Amygdala (tissue), 56 donors: ENCODE measurements at regions not wholly inside any gene's neighbourhood (a gene's known extent, or its start where the extent isn't known, plus 50 kb on each side); places are given as distances from the start of the nearest gene placed in this dataset.

ENCODE experiments used
- DNase-seq, 56 donors: peaks; one replicate each; lab custom pipeline; 2025; lab: John Stamatoyannopoulos, UW

DNA sequence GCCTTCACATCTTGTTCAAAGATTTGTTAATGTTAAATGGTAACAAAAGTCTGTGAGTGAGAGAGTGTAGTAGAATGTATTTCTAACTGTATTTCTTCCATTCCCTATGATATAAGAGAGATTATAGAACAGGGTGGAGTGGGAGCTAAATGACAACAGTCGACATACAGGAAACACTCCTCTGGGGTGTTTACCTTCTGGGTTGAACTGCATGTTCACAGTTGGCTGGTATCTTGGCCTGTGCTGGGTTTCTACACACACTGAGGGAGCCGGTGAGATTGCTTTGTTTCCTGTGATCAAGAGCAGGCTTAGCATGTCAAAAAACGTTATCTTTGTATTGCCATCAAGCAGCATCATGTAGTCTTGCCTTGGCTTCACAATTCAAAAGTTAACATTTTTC is 274.3 kb upstream of the FAR2 start:
- DNase-seq: no peak

DNA sequence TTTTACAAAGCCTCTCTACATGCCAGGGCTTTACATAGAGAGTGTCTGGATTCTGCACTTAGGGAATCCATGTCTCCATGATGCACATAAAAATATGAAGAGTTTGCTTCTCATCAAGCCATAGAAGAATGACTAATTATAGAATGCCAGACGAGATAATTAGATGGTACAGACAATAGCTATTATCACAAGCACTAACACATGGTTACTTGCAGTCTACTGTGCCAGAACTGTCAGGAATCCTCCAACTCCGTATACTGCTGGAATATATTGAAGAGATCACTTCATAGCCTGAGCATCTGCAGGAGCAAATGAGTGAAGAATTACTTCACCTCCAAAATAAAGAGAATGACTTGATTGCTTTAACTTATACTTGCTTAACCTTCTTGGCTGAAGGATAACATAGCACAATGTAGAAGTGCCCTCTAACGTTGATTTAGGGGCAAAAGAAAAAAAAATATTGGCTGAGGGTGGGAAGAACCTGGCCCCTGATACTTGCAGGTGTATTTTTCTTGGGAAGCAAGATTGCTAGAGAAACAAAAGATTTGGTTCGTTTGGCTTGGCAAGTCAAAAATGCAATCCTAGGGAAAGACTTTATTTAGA is 272.8 kb upstream of the FAR2 start:
- DNase-seq: no peak

DNA sequence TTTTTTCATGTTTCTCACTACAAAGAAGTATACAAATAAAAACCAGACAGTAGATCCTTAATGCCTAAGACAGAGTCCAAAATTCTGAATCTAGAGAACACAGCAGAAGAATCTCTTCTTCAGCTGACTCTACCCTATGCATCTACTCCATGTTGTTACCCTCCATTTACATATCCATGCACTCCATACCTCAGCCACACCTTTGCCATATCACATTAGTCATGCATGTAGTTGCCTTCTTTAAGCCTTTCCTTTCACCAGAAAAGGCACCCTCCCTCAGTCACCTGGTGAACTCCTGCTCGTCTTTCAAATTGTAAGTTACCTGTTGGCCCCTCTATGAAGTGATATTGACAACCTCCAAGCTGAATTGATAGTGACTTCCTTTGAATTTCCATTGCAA is 271.2 kb upstream of the FAR2 start:
- DNase-seq: no peak

DNA sequence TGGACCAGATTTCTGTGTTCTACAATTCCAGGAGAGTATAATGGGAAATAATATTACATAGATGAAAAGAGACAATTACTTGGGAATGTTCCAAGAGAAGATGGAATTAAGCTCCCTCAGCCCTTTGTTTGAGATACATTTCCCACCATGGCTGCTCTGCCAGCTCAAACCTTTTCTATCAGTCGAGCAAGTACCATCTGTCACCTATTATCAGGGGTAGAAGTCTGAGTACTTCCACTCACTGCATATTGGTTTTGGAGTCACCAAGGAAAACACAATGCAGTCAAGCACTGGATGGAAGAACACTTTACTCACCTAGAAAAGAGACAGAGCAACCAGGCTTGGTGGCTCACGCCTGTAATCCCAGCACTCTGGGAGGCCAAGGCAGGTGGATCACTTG is 270.4 kb upstream of the FAR2 start:
- DNase-seq: no peak

DNA sequence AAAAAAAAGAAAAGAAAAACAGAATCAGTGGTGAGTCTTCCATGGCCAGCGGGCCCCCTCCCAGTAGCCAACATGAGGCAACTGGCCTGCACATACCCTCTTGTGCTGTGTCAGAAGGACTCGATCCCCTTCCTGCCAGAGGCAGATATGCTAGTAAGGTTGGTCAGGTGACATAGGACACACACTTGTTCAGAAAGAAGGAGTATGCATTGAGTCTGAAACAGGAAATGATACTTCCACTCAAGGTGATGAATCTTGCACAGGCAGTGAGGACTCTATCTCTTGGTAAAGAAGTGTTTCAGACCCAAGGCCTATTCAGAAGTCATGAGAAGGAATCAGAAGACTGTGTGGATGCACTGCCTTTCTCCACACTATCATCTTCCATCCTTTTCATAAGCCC is 269.7 kb upstream of the FAR2 start:
- no peak for DNase-seq

DNA sequence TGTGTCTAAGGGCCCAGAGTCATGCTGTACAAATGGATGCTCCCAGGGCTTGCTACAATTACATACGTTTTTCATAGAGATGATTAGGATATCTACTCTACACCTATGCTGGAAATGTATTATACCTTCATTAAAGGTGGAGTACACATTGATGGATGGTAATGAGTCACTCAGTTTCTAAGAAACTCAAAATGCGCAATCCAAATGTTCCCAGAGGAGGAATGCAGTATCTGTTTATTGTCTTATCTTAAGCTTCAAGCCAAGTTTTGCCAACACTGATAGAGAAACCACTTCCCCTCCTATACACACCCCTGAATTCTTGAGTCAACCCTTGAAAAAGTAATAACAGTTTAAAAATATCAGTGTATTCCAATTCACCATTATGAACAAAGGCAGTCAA is 266.6 kb upstream of the FAR2 start:
- no peak for DNase-seq

DNA sequence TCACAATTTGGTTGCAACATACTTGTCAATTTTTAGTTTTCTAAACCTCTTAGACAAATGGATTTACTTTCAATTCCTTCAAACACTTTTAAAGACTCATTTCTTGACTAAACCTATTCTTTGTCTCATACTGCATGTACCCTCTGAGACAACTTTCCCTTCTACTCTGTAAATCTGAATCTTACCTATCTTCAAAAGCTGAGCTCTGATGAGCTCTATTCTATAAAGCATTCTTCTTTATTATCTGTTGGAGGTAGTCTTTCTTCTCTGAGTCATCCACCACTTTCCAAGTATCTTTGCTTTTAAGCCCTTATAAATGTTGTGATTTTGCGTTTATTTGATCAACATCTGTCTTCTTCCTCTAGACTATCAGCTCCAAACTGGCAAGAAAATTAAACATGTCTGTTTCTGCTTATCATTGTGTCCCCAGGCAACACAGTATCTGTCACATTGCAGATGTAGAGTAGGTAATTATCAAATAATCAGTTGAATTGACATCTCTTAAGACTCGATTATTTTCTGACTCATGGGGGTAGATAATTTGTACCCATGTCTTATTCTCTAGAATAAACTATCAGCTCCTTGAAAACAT is 265.6 kb upstream of the FAR2 start:
- no peak for DNase-seq

DNA sequence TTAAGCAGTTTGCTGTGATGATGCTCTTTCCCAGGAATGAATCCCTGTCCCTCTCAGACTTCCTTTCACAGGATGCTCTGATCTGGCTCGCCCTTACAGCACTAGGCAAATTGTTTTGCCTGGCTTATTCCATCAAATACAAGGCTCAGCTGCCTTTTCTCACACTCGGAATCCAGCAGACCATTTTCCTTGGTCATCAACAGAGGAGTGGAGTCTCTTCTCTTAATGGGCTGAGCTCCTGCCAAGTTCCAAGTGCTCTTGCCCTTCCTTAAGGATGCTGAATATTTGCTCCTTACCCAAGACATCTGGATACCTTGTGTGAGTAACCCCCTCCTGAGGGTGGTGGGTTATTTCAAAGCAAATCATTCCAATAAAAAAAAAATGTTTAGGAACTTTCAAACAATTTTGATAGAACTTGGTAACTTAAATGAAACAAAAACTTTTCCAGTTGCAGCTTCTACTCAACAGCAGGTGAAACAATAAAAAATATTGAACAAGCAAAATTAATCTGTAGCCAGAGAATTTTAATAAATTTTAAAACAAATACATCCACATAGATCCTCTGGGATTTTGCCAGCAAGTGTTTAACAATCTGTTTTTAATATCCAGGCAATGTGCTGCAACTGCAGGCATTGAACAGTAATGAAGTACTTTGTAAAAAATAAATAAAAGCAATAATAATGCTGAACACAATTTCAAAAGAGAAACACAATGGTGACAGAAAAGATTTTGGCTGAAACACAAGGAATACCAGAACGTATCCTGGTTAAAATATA is 264.0 kb upstream of the FAR2 start:
- DNase-seq: no peak

DNA sequence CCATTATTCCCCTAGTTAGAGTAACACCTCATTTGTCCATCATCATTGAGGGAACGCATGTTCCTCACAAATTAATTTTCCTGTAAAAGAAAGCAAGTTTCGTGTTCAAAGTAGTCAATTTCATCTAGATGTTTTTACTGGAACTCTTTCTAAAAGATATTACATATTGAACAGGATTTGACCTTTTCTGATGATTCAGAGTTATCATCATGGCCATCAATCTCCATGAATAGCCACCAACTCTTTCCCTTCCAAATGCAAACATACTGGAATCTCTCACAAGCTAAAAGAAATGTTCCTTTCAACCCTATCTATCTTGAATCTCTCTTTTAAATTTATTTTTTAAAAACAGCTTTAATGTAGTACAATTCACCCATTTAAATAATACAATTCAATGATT is 263.1 kb upstream of the FAR2 start:
- no peak for DNase-seq

DNA sequence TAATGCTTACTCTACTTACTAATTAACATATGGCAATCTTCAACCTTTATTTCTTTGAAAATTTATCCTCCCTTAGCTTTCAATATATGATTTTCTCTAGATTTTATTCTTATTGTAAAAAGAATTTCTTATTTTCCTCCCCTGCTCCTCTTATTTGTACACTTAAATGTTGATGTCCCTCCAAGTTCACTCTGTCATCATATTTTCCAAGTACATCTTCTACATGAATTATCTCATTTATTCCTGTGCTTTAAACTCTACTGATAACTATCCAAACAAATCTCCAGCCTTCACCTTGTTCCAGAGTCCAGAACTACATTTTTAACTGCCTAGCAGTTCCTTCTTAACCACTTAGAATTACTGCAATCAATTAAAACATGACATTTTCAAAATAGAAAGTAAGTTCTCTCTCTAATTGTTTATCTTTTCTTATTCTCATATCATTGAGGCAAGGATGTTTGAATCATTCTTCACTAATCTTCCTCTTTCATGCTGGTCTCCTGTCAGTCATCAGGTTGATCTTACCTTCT is 261.6 kb upstream of the FAR2 start:
- no peak for DNase-seq

DNA sequence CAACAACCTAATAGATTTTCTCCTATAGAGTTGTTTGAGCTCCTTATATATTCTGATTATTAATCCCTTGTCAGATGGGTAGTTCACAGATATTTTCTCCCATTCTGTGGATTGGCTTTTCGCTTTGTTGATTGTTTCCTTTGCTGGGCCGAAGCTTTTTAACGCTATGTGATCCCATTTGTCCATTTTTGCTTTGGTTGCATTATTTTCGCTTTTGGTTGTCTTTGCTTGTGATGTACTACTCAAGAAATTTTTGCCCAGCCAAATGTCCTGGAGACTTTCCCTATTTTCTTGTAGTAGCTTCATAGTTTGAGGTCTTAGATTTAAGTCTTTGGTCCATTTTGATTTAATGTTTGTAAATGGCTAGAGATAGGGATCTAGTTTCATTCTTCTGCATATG is 258.4 kb upstream of the FAR2 start:
- no peak for DNase-seq

DNA sequence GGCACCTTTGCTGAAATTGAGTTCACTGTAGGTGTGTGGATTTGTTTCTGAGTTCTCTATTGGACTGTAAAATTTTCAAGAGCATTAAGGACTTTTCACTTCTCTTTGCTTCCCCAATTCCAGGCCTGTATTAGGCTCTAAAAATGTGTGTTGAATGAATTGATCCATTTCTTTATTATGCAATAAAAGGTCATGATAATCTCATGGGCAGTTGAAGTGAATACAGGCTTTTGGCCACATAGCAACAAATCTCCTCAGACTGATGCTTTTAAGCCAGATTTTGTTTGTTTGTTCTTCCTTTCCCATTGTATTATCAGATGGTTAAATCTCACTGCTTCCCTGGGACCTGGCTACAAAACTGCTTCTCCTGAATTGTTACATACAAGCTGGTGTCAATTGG is 258.0 kb upstream of the FAR2 start:
- DNase-seq: no peak

DNA sequence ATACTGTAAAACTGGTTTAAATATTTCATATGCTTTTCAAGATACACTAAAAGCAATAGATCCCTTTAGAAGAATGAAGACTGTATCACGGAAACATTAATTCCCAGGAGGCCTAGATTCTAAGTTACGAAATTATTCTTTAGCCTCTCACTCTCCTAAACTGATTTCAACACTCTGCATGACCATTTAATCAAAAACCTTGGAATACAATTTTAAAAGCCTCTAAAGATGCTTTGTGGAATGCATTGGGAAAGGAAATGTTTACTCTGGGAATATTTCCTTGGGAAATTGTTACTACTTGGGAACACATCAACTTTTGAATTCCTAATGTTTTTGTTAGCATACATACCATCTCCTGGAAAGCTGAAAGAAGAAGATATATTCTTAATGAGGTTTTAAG is 255.7 kb upstream of the FAR2 start:
- DNase-seq: no peak

DNA sequence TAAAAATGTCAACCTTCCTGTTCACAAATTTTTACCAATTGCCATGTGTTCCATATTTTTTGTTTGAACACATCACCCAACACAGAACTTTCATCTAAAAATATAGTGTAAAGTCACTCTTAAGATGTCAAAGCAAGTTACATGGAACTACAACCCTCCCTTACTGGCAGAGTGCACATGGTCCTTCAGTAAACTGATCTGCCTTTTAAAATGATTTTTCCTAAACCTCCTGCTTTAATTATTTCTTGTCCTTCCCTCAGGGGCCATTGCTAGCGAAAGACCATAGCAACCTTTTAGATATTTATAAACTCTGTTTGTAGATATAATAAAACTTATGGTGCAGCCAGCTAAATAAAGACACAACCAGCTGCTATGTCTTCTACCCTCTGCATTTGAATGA is 255.2 kb upstream of the FAR2 start:
- no peak for DNase-seq

DNA sequence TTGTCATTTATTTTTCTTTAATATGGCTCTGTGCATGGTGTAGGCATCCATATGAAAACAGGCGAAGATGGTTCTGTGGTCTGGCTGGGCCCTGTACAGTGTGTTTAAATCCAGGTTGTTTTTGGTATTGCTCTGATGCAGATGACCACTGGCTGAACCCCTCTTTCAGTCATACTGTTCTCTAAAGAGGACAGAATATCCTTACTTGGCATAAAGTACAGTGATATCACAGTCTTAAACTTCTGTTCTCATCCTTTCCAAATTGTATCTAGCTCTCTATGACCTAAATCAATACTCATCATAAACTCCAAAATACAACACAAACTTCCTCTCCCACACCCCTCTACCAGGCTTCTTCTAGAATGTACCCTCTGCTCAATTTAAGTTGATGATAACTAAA is 252.7 kb upstream of the FAR2 start:
- no peak for DNase-seq

DNA sequence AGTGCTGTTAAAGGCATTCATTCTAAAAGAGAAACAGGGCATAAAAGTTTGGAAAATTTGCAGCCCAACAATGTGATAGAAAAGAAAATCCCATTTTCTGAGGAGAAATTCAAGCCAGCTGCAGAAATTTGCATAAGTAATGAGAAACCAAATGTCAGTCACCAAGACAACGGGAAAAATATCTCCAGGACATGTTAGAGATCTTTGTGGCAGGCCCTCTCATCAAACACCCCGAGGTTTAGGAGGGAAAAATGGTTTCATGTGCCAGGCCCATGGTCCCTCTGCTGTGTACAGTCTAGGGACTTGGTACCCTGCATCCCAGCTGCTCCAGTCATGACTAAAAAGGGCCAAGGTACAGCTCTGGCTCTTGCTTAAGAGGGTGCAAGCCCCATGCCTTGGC is 251.0 kb upstream of the FAR2 start:
- DNase-seq: no peak

DNA sequence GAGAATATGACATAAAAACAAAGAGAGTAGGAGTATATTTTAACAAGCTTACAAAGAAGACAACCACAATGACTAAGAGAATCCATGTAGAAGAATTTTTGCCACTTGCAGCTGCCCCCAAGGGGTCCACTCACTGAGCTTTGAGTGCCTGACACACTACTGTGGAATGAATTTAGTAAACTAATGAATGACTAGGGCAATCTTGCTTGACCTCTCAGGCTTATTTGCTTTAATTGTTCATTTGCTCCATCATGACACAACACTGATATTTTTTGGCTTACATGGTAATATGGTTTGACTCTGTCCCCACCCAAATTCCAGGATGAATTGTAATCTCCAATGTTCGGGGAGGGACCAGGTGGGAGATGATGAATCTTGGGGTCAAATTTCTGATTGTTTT is 249.1 kb upstream of the FAR2 start:
- no peak for DNase-seq

DNA sequence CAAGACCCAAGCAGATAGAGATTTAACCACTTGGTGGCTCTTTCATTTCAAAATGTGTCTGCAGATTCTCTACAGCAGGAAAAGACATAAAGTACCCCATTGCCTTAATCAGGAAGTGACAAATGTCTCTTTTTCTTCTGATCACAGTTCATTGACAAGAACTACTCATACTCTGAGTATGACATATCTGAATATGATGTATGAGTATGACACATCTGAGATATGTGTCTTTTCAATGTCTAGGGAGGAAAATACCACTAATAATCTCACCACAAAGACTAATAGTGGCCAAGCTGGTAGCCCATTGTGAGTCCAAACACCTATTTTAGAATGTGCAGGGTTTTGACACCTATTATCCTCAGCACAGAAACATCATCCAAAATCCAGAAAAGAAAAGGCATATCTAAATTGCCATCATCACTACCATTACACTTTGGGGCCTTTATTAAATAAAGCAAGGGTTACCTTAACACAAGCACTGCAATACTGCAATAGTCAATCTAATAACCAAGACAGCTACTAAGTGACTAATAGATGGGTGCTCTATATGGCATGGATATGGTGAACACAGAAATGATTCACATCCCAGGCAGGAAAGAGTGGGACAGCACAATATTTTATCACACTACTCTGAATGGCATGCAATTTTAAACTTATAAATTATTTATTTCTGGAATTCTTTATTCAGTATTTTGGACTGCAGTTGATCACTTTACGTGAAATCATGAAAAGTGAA is 243.7 kb upstream of the FAR2 start:
- DNase-seq: no peak

DNA sequence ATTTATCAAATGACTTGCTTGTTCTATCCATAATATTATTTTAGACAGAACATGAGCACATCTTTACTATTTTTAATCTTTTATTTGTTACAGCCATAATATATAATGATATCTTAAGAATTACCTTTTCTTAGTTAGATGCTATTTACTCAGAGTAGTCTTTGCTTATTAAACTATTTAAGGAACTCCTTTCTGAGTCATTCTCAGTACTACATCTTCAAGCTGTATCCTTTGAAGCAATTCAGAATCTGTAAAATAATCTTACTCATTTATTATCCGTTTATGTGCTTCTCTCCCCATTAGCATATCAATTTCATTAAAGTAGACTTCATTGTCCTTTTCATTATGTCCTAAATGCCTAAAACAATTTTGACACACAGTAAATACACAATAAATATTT is 240.4 kb upstream of the FAR2 start:
- no peak for DNase-seq

DNA sequence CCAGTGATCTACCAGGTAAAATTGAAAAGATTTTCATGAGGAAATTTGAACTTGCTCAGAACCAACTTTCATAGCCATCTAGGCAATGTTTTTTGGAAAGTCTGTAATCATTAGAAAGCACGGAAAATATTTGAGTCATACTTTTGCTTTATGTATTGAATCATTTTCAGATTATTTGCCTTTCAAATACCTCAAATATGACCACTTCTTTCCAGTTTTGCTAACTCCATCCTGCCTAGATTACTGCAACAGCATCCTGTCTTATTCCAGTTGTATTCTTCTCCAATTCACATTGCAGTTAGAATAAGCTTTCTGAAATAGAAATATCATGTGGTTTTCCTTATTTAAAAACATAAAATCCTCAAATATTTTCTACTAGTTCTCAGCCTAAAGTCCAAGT is 239.8 kb upstream of the FAR2 start:
- no peak for DNase-seq

DNA sequence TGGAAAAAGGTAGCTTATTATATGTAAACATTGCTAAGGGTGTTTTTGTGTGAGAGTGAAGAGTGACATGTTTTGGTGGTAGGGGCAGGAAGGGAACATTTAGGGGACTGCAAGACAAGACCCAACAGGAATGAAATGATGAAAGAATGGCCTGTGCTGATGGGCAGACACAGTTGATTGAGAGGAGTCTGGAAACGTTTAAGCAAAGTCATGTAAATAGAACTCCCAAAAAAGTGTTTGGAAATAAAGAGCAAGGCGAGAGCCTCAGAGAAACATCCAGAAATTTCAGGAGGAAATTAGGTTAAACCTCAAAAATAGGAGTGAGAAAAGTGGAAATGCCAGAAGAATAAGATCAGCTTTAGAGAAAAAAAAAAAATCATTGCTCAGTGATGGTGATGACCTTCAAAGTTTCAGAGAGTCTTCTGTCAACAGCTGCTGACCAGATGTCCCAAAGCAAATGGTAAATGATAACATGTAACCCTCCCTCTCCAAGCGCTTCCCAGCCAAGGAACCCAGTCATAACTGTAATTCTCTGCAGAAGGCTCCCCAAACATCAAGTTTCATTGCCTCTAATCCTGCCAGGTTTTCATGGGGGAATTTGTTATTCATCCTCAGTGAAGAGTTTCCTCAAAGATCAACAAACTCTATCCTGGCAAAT is 223.2 kb upstream of the FAR2 start:
- DNase-seq: no peak
